OCI-LY1 (cell line): ENCODE measurements at regions not wholly inside any gene's neighbourhood (a gene's known extent, or its start where the extent isn't known, plus 50 kb on each side); places are given as distances from the start of the nearest gene placed in this dataset.

ENCODE experiments used
- CTCF ChIP-seq: fragments of 200-600 bp; sonication (generic), shearing (Covaris generic); IDR thresholded peaks from 2 replicates; pipeline ENCODE4 v1.5.1; 2017; ENCODE audit warnings: mild to moderate bottlenecking, antibody characterized with exemption, low read length, moderate library complexity, mixed read lengths
- EZH2 ChIP-seq: fragments of 200-600 bp; sonication (generic), shearing (Covaris generic); IDR thresholded peaks from 2 replicates; pipeline ENCODE4 v1.8.0; 2017; ENCODE audit warnings: borderline replicate concordance, mixed run types, mild to moderate bottlenecking, antibody characterized with exemption, low read length, moderate library complexity, mixed read lengths

GRCh38 chr6:130743175-130743574 lies 84.0 kb upstream of the SMLR1 start:
- no peak for TF ChIP-seq CTCF
- no peak for TF ChIP-seq EZH2
